HEK293T (cell line): ENCODE measurements at regions not wholly inside any gene's neighbourhood (a gene's known extent, or its start where the extent isn't known, plus 50 kb on each side); places are given as distances from the start of the nearest gene placed in this dataset.

Source experiments
- FOXM1 ChIP-seq: fragments of 450-650 bp; IDR thresholded peaks from 2 replicates; pipeline ENCODE4 v1.6.1; 2017; ENCODE audit warnings: mild to moderate bottlenecking, borderline replicate concordance
- LEF1 ChIP-seq: fragments of 450-650 bp; IDR thresholded peaks from 2 replicates; pipeline ENCODE4 v1.6.1; 2017; ENCODE audit warnings: mild to moderate bottlenecking, borderline replicate concordance
- SP1 ChIP-seq: fragments of 450-650 bp; IDR thresholded peaks from 2 replicates; pipeline ENCODE4 v1.6.1; 2017

GRCh38 chr18:22060361-22060760 is 109.0 kb upstream of the GATA6 start:
- no peak for TF ChIP-seq SP1
- no peak for TF ChIP-seq FOXM1
- no peak for TF ChIP-seq LEF1
